PFSK-1 (cell line): ENCODE measurements at regions not wholly inside any gene's neighbourhood (a gene's known extent, or its start where the extent isn't known, plus 50 kb on each side); places are given as distances from the start of the nearest gene placed in this dataset.

ENCODE experiments used
- FOXP2 ChIP-seq: optimal IDR thresholded peaks from 2 replicates; pipeline ENCODE3; 2011; ENCODE audit warnings: borderline replicate concordance, control low read depth, inconsistent platforms; ENCODE audit not compliant: insufficient read depth; ENCODE audit errors: extremely low read length, extremely low read depth
- POLR2AphosphoS5 ChIP-seq: IDR thresholded peaks from 2 replicates; pipeline ENCODE4 v1.6.1; 2012; ENCODE audit warnings: low read depth, mild to moderate bottlenecking, control low read depth, low read length, moderate library complexity
- SIN3A ChIP-seq: IDR thresholded peaks from 2 replicates; pipeline ENCODE4 v1.6.1; 2012; ENCODE audit warnings: mild to moderate bottlenecking, low read length, moderate library complexity, borderline replicate concordance; ENCODE audit not compliant: insufficient read depth
- TAF1 ChIP-seq: IDR thresholded peaks from 2 replicates; pipeline ENCODE4 v1.6.1; 2012; ENCODE audit warnings: low read length, control low read depth, borderline replicate concordance; ENCODE audit not compliant: insufficient read depth
- TF ChIP-seq, protein P1 (sequence below), 2 experiments: IDR thresholded peaks; 2 replicates each; pipeline versions ENCODE4 v1.6.1 to v1.8.0; 2011 to 2012; ENCODE audit warnings: low read depth in 2 of 2, low read length in 2 of 2, control low read depth in 1 of 2, inconsistent platforms in 1 of 2, mild to moderate bottlenecking in 1 of 2, moderate library complexity in 1 of 2; ENCODE audit not compliant: insufficient read depth in 1 of 2

DNA sequence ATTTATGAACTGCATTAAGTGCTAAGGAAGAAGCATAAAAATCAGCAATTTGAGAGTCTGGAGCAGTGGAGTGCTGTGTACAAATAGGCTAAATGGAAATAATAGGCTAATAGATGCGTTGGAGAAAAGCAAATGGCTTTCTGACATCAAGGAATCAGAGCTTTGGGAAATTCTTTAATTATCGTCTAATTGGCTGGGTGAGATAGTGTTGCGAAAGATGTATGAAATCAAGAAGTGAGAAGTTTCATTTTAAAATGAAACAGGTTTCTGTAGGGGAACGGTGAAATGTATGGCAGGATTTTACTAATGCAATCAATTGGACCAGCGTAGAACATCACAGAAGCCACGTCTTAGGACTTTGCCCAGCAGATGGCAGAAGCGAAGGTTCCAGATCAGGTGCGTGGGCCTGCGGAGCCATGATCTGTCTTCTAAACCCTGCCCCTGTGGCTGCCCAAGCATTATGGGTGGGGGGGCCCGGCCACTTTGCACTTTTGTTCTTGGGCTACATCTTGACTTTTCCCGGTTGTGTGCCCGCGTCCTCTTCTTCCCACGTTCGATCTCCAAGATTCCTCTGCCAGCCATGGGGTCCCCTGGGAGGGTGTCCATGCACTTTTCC is 118.5 kb upstream of the SHISA3 start:
- no peak for TF ChIP-seq TAF1
- TF ChIP-seq, protein P1, sequence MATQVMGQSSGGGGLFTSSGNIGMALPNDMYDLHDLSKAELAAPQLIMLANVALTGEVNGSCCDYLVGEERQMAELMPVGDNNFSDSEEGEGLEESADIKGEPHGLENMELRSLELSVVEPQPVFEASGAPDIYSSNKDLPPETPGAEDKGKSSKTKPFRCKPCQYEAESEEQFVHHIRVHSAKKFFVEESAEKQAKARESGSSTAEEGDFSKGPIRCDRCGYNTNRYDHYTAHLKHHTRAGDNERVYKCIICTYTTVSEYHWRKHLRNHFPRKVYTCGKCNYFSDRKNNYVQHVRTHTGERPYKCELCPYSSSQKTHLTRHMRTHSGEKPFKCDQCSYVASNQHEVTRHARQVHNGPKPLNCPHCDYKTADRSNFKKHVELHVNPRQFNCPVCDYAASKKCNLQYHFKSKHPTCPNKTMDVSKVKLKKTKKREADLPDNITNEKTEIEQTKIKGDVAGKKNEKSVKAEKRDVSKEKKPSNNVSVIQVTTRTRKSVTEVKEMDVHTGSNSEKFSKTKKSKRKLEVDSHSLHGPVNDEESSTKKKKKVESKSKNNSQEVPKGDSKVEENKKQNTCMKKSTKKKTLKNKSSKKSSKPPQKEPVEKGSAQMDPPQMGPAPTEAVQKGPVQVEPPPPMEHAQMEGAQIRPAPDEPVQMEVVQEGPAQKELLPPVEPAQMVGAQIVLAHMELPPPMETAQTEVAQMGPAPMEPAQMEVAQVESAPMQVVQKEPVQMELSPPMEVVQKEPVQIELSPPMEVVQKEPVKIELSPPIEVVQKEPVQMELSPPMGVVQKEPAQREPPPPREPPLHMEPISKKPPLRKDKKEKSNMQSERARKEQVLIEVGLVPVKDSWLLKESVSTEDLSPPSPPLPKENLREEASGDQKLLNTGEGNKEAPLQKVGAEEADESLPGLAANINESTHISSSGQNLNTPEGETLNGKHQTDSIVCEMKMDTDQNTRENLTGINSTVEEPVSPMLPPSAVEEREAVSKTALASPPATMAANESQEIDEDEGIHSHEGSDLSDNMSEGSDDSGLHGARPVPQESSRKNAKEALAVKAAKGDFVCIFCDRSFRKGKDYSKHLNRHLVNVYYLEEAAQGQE (IDR thresholded peaks at IDR 0.05; ENCODE audit: insufficient read depth in 1 of 2, low read depth in 2 of 2, low read length in 2 of 2), result no peak
- TF ChIP-seq SIN3A, result no peak
- no peak for TF ChIP-seq POLR2AphosphoS5
- no peak for TF ChIP-seq FOXP2
